Upper lobe of left lung (tissue), 4 donors: ENCODE measurements at regions not wholly inside any gene's neighbourhood (a gene's known extent, or its start where the extent isn't known, plus 50 kb on each side); places are given as distances from the start of the nearest gene placed in this dataset.

Experiments used
- CTCF ChIP-seq, 6 experiments: fragments of 450-650 bp in 4 of 6; fragments of 200-600 bp in 2 of 6; sonication (generic) in 2 of 6; IDR thresholded peaks; one replicate each; pipeline ENCODE4 v1.5.1; 2016 to 2019; ENCODE audit warnings: antibody characterized with exemption in 6 of 6
- EP300 ChIP-seq, 4 donors: sonication (generic); formaldehyde crosslinking; IDR thresholded peaks; one replicate each; pipeline ENCODE4 v1.5.1; 2017; ENCODE audit warnings: antibody characterized with exemption in 4 of 4, control low read depth in 2 of 4

GRCh38 chr22:22179858-22180257 lies 64.7 kb upstream of the VPREB1 start:
- TF ChIP-seq EP300 (IDR thresholded peaks at IDR 0.05) (no peak), CTCF (IDR thresholded peaks at IDR 0.05) (no peak)
